Superior temporal gyrus (tissue), 1 donor: ENCODE measurements at regions not wholly inside any gene's neighbourhood (a gene's known extent, or its start where the extent isn't known, plus 50 kb on each side); places are given as distances from the start of the nearest gene placed in this dataset.

Experiments used
- DNase-seq: peaks from one replicate; pipeline ENCODE4 v3.0.0-alpha.2; 2016; ENCODE audit errors: extremely low spot score

DNA sequence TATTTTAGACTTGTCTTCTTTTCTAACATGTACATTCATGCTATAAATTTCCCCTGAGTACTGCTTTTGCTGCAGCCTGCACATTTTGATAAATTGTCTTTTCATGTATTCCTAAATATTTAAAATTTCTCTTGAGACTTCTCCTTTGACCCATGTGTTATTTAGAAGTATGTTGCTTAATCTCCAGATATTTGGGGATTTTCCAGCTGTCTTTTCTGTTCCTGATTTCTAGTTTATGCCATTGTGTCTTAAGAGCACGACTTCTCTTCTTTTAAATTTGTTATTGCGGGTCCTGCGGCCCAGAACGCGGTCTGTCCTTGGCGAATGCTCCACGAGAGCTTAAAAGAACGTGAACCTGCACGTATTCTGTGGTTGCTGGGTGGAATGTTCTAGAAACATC lies 136.4 kb downstream of the KIF26A start:
- no peak for DNase-seq

DNA sequence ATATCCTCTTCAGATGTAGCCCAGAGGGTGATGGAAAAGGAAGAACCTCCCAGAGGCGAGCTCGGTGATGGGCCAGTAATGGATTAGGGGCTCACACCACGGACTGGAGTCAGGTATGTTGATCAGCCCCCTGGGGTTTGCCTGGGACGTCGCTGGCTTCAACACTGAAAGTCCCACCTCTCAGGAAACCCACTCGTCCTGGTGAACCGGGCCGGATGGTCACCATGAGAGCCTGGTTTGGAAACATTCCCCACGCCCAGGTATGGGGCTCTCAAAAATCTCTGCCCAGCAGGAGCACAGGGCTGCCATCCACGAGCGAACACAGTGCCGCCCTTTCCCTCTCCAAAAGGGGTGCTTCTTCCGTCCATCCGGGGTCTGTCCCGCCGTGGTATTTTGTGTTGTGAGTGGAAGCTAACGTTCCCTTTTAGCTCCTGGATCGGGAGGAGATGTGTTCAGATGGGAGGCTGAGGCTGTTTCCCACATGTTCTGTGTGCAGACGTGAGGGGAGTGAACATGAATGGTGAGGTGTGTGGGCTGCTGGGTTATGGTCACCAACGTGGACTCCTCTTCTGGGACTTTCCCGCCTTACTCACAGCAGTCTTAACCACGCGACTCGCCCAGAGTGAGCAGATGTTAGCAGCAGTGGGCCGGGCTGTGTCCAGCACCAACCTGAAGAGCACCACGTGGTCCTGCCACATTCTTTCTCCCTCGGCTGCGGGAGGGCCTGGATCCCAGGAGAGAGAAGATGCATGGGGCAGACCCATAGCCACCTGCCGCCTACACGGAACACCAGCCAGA lies 139.2 kb downstream of the KIF26A start:
- DNase-seq = no peak

DNA sequence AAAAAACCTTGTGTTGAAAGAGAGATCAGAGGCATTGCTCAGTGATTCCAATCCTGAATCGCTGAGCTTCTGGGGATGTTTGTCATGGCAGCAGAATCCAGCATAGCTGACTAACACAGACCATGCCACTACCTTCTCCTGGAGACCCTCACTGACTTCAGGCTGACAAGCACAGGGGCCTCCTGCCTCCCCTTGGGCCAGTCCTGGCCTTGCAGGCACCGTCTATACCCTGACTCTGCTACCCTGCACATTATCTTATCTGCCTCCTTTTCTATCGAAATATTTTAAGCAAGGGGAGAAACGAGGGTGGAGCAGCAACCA lies 139.8 kb downstream of the KIF26A start:
- DNase-seq = no peak

DNA sequence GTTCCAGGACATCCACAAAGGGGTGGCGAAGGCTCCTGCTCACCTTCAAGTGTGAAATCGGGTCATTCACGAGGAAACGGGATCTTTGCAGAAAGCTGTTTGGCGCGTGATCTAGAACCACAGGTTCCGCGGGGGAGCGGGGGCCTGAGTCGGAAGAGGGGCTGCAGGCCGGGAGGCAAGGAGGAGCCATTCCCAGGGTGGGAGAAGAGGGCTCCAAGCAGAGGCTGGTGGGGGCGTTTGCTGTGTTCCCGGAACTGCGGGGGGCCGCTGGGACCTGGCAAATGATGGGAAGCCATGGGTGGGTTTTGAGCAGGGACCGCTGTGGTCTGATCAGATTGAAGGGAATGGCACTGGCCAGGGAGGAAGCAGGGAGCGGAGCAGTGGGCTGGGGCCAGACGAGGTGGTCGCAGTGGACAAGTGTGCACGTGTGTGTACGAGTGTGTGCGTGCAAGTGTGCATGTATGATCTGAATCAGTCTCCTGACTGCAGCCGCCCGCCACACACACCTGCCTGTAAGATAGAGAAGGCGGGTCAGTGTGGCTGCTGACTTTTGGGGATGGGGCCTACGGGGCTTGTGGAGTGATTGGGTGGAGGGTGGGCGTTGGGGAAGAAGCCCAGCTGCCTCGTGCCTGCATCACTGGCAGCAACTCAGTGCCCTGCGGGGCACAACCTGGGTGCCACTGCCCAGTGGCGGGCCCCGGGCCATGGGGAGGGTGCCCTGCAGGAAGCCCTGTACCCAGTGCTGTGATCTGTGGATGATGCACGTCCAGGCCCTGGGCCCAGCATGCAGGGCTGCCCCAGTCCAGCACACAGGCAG lies 141.9 kb downstream of the KIF26A start:
- no peak for DNase-seq

DNA sequence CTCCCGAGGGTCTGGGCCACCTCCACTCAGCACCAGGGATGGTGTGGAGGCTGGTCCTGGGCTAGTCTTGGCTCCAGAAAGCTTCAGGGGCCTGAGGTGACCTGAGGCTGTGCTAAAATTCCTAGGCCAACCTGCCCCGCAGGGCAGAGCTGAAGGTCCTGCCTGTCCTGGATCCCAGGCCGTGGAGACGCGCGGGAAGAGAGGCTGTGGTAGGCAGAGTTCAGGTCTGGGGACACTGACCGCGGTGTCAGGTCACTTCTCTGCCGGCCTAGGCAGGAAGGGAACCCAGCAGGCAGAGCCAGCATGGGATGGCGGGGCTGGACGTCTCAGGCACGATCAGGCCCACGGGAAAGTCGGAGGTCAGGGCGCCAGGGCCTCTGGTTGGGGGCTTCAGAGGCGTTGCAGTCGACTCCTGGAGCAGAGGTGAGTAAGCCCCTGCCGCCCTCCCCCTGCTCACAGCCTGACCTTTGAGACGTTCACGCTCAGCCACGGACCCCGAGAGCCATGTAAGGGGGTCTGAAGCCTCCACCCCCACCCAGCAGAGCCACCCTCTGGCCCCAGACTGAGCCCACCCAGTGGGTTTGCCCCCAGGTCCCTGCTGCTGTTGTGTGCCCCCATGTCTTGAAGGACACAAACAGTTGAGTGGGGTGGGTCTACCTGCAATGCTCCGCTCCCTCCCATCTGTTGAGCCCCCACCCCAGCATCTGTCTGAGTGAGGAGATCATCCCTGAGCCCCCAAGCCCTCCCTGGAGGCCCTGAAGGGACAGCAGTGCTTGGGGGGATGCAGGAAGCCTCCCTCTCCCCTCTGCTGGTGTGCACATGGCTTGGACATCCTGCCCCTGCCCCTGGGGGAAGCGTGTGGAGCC lies 142.7 kb downstream of the KIF26A start:
- DNase-seq = no peak

DNA sequence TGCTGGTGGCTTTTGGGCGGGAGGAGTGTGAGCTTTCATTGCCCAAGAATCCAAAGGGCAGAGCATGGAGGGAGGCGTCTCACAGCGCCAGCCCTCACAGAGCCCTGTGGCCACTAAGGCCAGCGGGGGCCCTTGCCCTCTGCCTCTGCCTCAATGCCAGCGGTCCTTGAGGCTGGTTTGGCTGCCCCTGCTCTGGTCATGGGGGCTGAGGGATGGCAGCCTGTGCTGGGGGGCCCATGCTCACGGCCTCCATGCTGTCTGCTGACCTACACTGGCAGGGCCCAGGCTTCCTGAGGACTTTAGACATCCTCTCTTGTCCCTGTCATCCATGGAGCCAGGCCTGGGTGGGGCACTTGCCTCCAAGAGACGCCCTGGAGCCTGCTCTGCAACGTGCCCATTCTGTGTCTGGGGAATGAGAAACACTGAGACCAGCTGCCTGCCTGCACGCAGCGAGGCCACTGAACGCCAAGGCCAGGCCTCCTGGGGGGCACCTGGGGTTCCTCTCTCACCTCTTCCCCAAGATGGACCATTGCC lies 143.4 kb downstream of the KIF26A start:
- no peak for DNase-seq

DNA sequence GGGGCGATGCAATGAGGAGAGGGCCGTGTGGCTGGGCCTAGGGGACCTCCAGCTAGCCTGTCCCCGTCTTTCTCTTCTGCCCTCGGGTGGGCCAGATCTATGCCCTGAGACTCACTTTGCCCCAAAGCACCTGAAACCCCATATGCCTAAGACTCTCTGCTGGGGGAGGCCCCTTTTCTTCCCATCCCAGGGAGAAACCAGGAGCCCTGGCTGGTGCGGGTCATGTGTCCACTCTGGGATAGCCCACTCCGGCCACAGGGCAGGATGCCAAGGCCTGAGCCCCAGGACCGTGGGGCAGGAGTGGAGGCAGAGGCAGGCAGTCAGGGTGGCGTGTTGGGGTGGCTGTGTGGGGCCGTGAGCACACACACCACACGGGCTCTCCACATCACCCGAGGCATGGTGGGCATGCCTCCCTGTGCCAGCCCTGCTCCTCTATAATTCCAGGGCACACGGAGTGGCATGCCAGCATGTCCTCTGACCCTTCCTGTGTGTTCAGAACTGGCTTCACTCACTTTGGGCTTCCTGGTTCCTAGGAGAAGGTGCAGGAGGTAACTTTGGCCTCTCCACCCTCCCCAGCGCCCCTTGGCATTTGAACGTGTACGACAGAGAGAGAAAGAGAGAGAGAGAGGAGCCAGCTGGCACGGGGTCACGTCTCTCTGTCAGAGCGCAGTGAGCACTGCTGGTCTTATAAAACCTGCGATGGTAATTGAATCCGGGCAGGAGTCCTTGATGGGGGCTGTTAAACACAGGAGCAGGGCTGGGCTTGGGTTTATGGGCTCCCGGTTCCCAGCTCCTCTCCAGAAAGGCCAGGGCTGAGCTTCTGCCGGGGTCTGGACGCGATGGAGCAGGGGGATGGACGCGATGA lies 144.2 kb downstream of the KIF26A start:
- DNase-seq = no peak

DNA sequence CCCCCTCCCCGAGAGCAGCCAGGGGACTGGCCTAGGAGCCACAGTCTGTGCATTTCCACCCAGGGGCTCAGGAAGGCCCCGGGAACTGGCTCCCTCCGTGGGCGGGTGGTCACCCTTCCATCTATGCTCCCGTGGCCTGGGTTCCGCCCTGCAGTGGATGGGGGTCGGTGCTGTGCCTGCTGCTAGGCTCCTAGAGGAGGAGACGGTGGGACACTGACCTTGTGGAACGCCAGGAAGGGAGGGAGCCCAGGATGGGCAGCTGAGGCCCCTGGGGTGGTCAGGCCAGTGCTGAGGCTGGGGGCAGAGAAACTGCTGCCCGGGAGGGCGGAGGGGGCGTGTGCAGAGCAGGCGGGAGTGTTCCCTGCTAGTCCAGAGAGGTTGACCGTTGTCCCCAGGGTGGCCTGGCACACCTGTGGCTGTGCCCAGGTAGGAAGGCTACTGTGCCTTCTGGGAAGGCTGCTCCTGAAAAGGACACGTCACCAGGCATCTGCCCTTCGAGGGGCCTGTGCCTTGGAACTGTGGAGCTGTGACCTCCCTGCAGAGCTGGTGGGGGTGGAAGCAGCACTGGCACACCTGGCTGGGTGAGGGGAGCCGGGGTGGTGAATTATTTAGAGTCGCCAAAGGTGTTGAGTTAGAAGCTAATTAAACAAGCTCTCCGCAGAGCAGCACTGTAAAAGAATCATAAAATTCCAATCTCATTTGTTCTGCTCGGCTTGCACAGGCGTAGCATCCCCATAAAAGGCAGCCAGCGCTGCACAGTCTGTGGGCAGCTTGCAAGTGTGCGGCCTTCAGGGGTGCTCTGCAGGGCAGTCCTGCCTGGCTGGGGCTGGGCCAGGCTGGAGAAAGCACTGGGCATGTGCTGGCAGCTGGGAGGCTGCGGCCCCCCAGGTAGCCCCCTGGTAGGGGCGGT lies 145.1 kb downstream of the KIF26A start:
- DNase-seq = no peak

DNA sequence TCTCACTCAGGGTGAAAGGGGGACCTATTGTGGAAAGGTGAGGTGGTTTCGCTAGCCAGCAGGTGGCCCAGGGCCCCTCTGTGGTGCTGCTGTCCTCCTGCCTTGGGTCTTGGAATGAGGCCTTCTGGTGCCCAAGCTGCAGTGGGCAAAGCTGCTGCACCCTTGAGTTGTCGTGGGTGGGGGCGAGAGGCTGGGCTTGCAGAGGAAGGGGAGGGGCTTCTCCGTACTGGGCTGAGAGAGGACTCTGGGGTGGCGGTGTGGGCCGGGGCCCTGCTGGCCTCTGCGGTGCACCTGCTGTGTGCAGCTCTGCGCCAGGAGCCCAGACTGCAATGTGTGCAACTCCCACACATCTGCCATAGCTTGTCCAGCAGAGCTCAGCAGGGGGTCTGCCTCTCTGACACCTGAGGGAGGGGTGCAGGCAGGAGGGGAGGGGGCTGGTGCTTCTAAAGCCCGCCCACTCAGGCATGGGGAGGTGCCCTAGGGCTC lies 145.8 kb downstream of the KIF26A start:
- no peak for DNase-seq

DNA sequence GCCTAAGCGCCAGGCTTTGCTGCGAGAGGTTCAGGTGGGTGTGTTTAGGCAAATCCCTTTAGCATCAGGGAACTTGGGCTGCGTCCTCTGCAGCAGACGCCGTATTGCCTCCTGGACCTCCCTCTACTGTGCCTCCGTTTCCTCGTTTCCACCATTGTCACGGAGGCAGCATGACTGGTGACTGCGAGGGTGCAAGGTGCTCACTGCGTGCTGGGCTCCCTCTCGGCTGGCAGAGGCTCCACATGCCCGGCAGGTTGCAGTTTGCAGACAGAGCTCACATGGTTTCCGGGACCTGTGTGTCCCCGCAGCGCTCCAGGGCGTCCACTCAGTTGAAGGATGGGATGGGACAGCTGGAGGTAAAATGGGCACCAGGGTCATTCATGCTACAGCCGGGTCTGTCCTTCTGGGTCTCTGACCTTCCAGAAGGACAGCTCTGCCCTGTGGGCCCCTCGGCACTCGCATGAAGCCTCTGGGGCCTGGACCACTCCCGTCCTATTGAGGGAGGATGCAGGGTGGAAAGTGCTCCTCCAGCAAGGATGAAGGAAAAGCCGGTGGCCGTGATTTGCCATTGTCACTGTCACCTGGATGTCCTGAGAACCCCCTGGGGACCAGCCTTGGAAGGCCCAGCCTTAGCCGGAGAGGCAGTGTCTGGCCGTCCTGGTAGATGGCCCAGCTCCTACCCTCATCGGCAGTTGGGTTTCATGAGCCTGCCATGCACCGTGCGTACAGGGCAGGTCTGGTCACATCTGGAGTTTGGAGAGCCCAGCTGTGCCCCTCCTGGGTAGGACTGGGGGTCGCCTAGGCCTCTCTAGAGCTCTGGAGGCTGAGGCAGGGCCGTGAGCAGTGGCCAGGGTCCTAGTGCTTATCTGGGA lies 146.5 kb downstream of the KIF26A start:
- no peak for DNase-seq

DNA sequence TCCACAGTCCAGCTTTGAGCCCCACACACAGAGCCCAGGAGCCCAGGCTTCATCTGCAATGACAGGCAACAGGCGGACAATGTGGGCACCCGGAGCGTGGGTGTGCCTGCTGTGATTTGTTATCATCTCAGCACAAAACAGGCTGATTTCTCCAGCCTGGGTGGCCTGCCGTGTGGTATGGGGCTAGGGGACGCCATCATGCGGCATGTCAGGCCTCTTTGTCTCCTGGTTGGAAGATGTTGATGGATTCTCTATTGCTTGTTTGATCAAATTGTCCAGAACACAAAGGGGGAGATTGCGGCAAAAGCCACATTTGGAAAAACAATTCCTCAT lies 147.1 kb downstream of the KIF26A start:
- no peak for DNase-seq

DNA sequence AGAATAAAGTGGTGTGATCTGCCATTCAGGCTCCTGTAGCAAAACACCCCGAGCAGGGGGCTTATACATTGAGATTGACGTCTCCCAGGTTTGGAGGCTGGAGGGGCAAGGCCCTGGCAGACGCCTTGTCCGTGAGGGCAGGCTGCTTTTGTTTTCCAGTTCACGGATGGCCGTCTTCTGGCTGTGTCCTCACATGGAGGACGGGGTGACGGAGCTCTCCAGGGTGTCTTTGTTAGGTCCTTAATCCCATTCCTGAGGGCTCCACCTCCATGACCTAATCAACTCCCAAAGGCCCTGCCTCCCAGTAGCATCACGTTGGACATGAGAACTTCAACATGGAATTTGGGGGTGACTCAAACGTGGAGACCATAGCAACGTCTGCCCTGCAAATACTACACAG lies 147.7 kb downstream of the KIF26A start:
- DNase-seq = no peak

DNA sequence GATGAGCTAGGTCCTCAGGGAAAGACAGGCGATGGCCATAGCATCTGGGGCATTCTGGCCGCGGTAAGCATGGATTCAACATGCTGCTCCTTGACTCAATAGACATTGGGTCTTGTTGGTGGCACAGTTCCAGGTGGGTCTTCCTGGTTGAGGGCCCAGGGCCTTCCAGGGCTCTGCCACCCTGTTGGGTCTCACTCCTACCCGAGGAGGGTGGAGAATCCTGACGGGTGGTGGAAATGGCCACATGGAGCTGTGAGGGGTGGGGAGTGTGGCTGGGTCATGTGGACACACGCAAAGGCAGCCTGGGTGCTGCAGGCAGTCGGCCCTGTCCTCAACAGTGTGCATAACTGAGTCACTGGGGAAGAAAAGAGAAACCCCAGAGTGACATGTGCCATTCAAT lies 148.1 kb downstream of the KIF26A start:
- DNase-seq = no peak

DNA sequence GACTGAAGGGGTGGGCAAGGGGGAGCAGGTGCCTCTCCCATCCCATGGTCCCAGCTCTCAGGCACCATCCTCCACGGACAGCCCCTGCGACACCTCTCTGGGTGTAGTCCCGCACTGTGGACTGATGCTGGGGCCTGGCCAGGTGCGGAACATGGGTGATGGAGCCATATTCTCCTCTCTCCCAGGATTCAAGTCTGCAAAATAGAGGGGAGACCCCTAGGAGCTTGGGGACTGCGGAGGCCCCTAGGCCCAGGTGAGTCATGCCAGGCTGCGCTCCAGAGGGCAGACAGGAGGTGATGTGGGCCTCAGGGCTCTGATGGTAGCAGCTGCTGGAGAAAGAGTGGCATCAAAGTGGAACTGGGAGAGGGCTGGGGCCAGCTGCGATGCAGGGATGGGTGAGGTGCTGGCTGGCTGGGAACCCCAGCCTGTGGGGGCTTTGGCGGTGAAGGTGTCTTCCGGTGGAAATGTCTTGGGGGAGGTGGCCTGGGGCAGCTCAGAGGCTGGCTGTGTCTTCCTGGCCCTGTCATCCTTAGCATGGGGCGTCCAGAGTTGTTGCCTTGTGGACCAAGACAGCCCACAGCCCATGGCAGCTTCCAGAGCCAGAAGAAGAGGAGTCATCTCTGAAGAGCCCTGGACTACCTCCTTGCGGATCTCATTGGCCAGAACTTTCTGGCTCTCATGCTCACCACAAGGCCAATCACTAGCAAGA lies 149.1 kb downstream of the KIF26A start:
- no peak for DNase-seq

DNA sequence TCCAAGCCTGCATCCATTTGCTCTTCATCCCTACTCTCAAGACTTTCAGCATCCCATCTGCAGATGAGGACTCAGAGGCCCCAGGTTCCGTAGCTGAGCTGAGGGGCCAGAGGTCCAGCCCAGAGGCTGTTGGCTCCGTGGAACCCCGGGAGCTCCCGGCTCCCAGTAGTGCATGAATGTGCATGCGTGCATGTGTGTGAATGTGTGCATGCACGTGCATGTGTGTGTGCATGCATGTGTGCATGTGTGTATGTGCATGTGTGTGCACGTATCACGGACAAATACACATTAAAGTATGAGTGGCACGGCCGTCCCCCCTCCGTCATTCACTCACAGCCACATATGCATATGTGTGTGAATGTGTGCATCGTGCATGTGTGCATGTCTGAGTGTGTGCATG lies 149.9 kb downstream of the KIF26A start:
- DNase-seq = no peak

DNA sequence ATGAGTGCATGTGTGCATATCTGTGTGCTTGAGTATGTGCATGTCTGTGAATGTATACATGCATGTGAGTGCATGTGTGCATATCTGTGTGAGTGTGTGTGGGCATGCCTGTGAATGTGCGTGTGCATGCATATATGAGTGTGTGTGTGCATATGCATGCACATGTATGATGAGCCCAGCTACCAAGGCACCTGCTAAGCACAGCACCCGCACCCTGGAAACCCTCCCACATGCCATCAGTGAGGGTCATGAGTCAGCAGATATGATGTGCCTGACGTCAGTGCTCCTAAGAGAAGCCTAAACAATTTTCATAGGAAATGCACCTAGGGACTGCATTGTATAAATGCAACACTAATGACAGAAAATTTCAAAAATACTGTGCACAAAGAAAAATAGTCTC lies 151.1 kb downstream of the KIF26A start:
- DNase-seq = no peak

DNA sequence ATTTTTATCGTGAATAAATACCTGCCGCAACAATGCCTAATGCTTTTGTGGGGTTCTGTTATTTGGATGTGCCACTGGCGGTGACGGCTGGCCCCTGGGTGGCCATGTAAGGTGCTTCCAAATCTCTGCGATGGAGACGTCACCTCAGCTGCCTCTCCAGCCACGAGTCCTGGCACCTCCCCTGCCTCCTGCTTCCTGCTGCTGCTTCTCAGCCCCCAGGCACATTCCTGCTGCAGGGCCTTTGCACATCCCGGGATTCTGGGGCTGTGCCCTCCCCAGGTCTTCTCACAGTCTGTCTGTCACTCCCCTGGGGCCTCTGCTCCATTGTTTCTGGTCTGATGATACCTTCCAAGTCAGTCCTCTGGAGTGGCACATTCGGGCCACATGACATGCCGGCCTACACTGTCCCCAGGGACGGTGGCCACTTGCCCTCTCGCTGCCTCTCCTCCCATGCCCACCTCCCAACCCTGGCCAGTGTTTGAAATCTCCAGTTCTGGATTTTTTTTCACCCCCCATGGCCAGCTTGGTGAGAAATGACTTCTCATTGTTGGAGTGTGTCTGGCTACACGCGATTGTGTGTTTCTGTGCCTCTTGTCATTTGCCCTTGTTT lies 151.8 kb downstream of the KIF26A start:
- no peak for DNase-seq

DNA sequence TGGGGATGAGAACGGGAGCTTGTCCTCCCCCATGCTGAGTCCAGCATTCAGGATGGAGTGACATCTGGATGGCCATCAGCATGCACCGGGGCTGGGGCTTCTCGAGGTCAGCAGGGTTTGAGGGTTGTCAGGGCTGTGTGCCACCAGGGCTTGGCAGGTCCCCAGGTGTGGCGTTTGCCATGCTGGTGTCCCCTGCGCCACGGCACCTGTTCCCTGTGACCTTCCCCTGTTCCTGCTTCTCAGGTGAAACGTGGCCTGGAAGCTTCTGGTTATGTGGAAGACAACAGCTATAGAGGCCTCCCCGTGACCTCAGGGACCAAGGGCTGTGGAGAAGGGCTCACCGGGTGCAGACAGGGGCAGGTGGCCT lies 152.4 kb downstream of the KIF26A start:
- no peak for DNase-seq
